Naive B cell (primary cell): ENCODE measurements at regions not wholly inside any gene's neighbourhood (a gene's known extent, or its start where the extent isn't known, plus 50 kb on each side); places are given as distances from the start of the nearest gene placed in this dataset.

Source experiments
- ATAC-seq, 2 donors: fragments of 150-1000 bp; cut with Tn5 transposase; 2 replicates each; pipeline ENCODE4 v1.10.0; 2021; ENCODE audit warnings: low read depth in 2 of 2, mild to moderate bottlenecking in 2 of 2, moderate library complexity in 2 of 2
- DNase-seq: peaks from one replicate; pipeline ENCODE4 v3.0.0; 2022
- H3K27ac Mint-ChIP-seq, 6 donors: one replicate each; pipeline ENCODE4 v1.8.0; 2020 to 2022; ENCODE audit warnings: mild to moderate bottlenecking in 6 of 6, mixed read lengths in 6 of 6, moderate library complexity in 5 of 6, inconsistent platforms in 2 of 6
- H3K27me3 Mint-ChIP-seq, 3 donors: one replicate each; pipeline ENCODE4 v1.8.0; 2021 to 2022; ENCODE audit warnings: mixed read lengths in 3 of 3, mild to moderate bottlenecking in 1 of 3
- H3K36me3 Mint-ChIP-seq, 2 donors: one replicate each; pipeline ENCODE4 v1.8.0; 2020 to 2022; ENCODE audit warnings: mixed read lengths in 2 of 2, inconsistent platforms in 1 of 2, mild to moderate bottlenecking in 1 of 2
- H3K4me1 Mint-ChIP-seq, 3 donors: one replicate each; pipeline ENCODE4 v1.8.0; 2020 to 2022; ENCODE audit warnings: mixed read lengths in 3 of 3, inconsistent platforms in 1 of 3, mild to moderate bottlenecking in 1 of 3, moderate library complexity in 1 of 3
- H3K4me3 Mint-ChIP-seq, 8 donors: one replicate each; pipeline ENCODE4 v1.8.0; 2020 to 2022; ENCODE audit warnings: mild to moderate bottlenecking in 8 of 8, mixed read lengths in 8 of 8, moderate library complexity in 8 of 8, inconsistent platforms in 2 of 8
- H3K9me3 Mint-ChIP-seq, 7 donors: one replicate each; pipeline ENCODE4 v1.8.0; 2020 to 2022; ENCODE audit warnings: mixed read lengths in 7 of 7, mild to moderate bottlenecking in 5 of 7, inconsistent platforms in 2 of 7, moderate library complexity in 1 of 7

DNA sequence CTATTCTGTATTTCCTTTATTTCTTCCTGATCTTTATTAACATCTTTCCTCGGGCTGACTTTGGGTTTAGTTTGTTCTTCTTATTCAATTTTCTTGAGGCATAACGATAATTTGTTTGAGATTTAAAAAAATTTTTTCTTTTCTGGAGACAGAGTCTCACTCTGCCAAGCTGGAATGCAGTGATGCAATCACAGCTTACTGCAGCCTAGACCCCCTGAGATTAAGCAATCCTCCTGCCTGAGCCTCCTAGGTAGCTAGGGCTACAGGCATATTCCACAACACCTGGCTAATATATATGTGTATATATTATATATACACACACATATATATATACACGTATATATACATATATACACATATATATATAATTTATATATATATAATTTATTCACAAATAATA is 540.2 kb downstream of the NXPH1 start:
- DNase-seq (no peak), ATAC-seq (no peak)
- Mint-ChIP-seq H3K9me3 (peaks cover 0 to 15% (median 4%) of the 10 kb centered on the region in 7 donors), H3K4me1 (no peaks in the 10 kb centered on the region), H3K36me3 (no peaks in the 10 kb centered on the region), H3K27me3 (no peaks in the 10 kb centered on the region), H3K4me3 (no peak overlapping the region), H3K27ac (peak overlapping the region in 1 of 6 donors; percentile 54)

DNA sequence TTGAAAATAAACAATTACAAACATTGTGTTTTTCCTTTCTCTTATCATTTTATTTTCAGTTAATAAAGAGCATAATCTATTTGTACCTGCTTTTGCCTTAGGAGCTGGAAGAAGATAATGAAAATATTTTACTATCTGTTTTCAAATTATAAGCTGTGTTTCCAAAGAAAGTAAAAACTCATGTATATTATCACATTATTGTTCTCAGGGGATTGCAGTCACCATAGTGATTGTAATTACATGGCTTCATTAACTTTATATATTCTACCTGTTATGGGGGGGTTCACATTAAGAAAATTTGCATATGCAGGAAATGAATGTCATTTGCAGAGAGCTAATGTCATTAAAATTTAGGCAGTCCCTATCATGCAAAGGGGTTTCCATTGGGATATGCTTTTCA is 542.3 kb downstream of the NXPH1 start:
- Mint-ChIP-seq H3K4me3 (no peak overlapping the region), H3K27ac (no peak overlapping the region), H3K27me3 (no peaks in the 10 kb centered on the region), H3K9me3 (peaks cover 0 to 20% (median 5%) of the 10 kb centered on the region in 7 donors), H3K4me1 (no peaks in the 10 kb centered on the region), H3K36me3 (no peaks in the 10 kb centered on the region)
- DNase-seq (no peak), ATAC-seq (no peak)

DNA sequence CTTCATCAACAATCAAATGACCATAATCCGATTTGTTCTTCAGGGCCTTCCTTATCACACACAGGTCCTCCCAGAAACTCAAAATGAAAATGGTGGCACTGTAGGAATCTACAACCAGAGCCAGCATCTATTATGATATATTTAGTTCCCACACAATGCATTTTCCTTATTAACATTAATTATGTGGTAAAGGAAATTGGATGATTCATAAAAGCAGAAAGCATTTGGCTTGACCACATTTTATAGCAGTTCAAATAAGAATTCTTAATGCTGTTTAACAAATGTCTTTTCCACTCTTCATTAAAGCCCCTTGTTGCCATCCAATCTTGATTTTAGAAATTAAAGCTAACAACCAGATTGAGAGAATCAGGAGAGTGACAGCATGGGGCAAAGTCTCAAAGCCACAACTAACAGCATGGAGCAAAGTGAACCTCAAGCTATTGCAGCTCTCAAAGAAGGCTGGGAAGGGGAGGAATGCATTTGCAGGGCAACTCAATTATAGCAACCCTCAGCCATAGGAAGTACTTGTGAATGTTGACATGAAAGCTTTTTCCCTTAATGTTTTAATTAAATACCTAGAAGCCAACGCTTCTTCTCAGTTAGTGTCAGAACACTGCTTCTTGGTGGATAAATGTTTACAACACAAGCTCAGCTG is 549.1 kb downstream of the NXPH1 start:
- DNase-seq (no peak), ATAC-seq (no peak)
- H3K27me3 Mint-ChIP-seq = no peaks in the 10 kb centered on the region
- H3K4me3 Mint-ChIP-seq = no peak overlapping the region
- peaks cover 0 to 15% (median 9%) of the 10 kb centered on the region in 7 donors for H3K9me3 Mint-ChIP-seq
- H3K27ac Mint-ChIP-seq = no peak overlapping the region
- no peaks in the 10 kb centered on the region for H3K4me1 Mint-ChIP-seq
- H3K36me3 Mint-ChIP-seq = no peaks in the 10 kb centered on the region

DNA sequence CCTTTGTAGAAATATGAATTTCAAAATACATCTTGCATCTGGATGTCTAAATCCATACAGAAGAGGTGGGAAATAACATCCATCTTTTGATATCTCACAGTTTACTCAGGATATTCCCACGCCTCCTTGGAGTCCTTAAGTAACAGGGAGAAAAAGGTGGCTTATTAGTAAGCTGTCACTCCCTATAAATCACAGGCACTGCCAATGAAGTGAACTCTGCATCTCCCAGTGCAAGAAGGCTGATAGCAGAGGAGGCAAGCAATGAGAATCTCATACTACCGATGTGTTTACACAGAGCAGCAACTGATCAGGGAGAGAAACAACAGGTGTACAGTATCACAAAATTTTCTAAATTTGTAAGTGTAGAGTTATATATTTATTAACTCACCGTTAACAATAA is 551.8 kb downstream of the NXPH1 start:
- Mint-ChIP-seq H3K27me3 (no peaks in the 10 kb centered on the region), H3K27ac (no peak overlapping the region), H3K36me3 (no peaks in the 10 kb centered on the region), H3K9me3 (peaks cover 0 to 14% (median 5%) of the 10 kb centered on the region in 7 donors), H3K4me1 (no peaks in the 10 kb centered on the region), H3K4me3 (no peak overlapping the region)
- ATAC-seq (no peak), DNase-seq (no peak)

DNA sequence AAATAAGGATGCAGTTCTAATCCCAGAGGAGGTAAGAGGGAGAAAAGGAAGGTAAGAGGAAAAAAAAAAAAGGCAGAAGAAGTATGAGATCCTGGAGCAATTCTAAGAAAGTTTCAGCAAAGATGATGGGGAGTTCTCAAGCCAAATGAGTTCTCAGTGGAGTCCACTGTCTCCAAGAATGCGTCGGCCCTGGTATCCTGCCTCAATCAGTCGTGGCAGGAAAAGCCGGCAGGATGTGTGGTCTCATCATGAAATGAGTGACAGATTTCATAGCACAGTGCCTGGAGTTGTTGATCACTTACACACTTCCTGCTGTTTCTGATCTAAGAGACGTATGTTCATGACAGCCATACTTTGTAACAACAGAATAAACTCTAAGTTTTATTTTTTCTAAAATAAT is 554.9 kb downstream of the NXPH1 start:
- ATAC-seq = no peak
- no peaks in the 10 kb centered on the region for H3K27me3 Mint-ChIP-seq
- H3K4me3 Mint-ChIP-seq = no peak overlapping the region
- no peak for DNase-seq
- no peak overlapping the region for H3K27ac Mint-ChIP-seq
- no peaks in the 10 kb centered on the region for H3K4me1 Mint-ChIP-seq
- H3K36me3 Mint-ChIP-seq = no peaks in the 10 kb centered on the region
- peaks cover 0 to 12% (median 4%) of the 10 kb centered on the region in 7 donors for H3K9me3 Mint-ChIP-seq

DNA sequence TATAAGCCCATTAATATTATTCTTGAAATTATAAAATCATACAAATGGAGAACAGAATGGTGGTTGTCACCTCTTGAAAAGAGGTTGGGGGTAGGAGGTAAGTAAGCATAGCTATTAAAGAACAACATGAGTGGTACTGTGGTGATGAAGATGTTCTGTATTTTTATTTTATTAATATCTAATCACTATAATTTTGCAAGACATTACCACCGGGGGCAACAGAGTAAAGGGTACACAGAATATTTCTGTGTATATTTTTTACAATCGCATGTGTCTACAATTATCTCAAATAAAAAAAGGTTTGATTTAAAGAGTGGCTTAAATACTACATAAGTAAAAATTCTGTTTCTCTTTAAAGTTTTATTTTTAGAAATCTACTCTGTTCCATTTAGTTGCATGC is 557.8 kb downstream of the NXPH1 start:
- Mint-ChIP-seq H3K36me3 (no peaks in the 10 kb centered on the region), H3K27ac (no peak overlapping the region), H3K4me3 (no peak overlapping the region), H3K4me1 (no peaks in the 10 kb centered on the region), H3K9me3 (peaks cover 0 to 18% (median 4%) of the 10 kb centered on the region in 7 donors), H3K27me3 (no peaks in the 10 kb centered on the region)
- DNase-seq (no peak), ATAC-seq (no peak)

DNA sequence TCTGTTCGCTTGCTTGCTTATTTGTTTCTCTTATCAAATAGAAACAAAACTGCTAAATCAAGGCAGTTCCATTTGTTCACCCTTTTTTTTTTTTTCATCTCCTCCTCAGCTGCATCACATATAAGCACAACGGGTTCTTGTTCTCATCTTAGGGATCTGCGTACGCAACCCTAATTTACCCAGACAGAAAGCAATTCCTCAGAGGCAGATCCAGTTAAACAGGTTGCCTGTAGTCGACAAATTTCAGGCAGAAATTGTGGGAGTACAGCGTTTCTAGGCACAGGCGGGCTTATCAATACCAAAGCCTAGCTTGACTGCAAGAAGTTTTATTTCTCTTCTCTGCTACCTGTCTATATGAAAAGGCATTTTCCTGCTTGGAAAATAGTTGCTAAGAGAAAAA is 565.4 kb downstream of the NXPH1 start:
- Mint-ChIP-seq H3K27ac (no peak overlapping the region), H3K4me1 (no peaks in the 10 kb centered on the region), H3K36me3 (no peaks in the 10 kb centered on the region), H3K27me3 (no peaks in the 10 kb centered on the region), H3K4me3 (no peak overlapping the region), H3K9me3 (peaks cover 0 to 11% (median 0%) of the 10 kb centered on the region in 7 donors)
- ATAC-seq (no peak), DNase-seq (no peak)

DNA sequence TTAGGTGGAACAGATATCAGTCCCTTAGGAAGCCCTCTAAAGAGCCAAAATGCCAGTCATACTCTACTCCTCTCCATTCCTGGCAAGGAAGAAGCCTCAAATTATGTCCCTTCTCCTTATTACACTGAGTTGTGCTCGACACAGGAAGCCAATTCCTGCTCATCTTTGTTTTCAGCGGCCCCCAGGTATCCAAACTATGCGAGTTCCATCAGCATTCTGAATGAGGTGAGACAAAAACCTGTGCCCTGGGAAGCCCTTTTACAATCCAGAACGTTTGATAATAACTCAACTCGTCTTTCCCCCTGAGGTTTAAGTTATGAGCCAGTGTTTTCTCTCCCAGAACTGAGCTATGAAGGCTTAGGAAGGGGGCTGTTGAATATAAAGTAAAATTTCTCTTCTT is 580.5 kb downstream of the NXPH1 start:
- peaks cover 1 to 12% (median 7%) of the 10 kb centered on the region in 7 donors for H3K9me3 Mint-ChIP-seq
- no peaks in the 10 kb centered on the region for H3K4me1 Mint-ChIP-seq
- ATAC-seq (no peak), DNase-seq (no peak)
- no peak overlapping the region for H3K27ac Mint-ChIP-seq
- no peaks in the 10 kb centered on the region for H3K27me3 Mint-ChIP-seq
- no peaks in the 10 kb centered on the region for H3K36me3 Mint-ChIP-seq
- H3K4me3 Mint-ChIP-seq = no peak overlapping the region

DNA sequence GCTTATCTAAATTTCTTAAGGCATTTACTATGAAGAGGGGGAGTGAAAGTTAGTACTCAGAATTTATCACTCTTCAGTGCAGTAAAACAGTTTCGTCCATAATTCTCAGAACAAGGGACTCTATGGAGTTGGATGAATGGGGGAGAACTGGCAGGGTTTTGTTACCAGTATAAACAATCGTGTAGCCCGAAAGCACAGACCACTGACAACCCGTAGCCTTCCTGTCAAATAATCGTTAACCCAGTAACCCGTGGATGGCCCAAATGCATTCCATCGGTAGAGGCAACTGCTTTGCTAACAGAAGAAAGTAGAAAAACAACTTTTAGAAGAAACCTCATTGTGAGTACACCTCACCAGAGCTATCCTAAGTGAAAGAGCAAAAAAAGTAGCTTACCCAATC is 583.9 kb downstream of the NXPH1 start:
- H3K27me3 Mint-ChIP-seq = no peaks in the 10 kb centered on the region
- H3K27ac Mint-ChIP-seq = no peak overlapping the region
- ATAC-seq (no peak), DNase-seq (no peak)
- peaks cover 0 to 11% (median 6%) of the 10 kb centered on the region in 7 donors for H3K9me3 Mint-ChIP-seq
- no peaks in the 10 kb centered on the region for H3K36me3 Mint-ChIP-seq
- H3K4me1 Mint-ChIP-seq = no peaks in the 10 kb centered on the region
- no peak overlapping the region for H3K4me3 Mint-ChIP-seq

- DNase-seq (no peak), ATAC-seq (no peak)
- Mint-ChIP-seq H3K36me3 (no peaks in the 10 kb centered on the region), H3K4me1 (no peaks in the 10 kb centered on the region), H3K9me3 (peaks cover 2 to 15% (median 6%) of the 10 kb centered on the region in 7 donors), H3K4me3 (no peak overlapping the region), H3K27me3 (no peaks in the 10 kb centered on the region), H3K27ac (no peak overlapping the region)
These were observed 589.0 kb downstream of the NXPH1 start for GRCh38 chr7:9022456-9022855.

DNA sequence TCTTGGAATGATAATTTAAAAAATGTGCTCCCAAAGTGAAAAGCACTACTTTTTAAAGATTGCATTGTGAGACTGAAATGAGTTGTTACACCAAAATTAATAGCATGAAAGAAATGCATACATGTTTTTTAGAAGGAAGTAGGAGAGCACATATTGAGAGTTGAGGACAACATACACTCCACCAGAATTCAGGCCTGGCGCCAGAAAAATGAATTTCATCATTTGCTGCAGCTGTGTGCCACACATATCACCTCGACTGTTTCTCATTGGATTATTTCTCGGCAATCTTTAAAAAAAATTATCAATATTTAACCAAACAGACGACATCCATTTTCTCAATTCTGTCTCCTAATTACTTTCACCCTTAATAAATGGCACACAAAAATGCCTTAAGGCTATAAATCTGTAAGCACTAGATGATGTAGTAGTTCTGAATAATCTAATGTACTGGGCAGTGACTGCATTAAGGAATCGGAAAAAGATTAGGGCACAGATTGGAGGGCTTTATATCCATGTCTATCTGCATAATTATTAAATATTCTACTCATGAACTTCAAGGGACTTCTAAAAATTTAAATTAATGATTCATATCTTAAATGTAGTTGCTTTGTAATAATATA is 590.4 kb downstream of the NXPH1 start:
- DNase-seq (no peak), ATAC-seq (no peak)
- H3K27me3 Mint-ChIP-seq = no peaks in the 10 kb centered on the region
- H3K27ac Mint-ChIP-seq = no peak overlapping the region
- no peak overlapping the region for H3K4me3 Mint-ChIP-seq
- H3K36me3 Mint-ChIP-seq = no peaks in the 10 kb centered on the region
- no peaks in the 10 kb centered on the region for H3K4me1 Mint-ChIP-seq
- peaks cover 0 to 16% (median 6%) of the 10 kb centered on the region in 7 donors for H3K9me3 Mint-ChIP-seq

- DNase-seq (no peak), ATAC-seq (no peak)
- Mint-ChIP-seq H3K4me1 (no peaks in the 10 kb centered on the region), H3K27me3 (no peaks in the 10 kb centered on the region), H3K9me3 (peaks cover 0 to 12% (median 4%) of the 10 kb centered on the region in 7 donors), H3K27ac (no peak overlapping the region), H3K36me3 (no peaks in the 10 kb centered on the region), H3K4me3 (no peak overlapping the region)
These were observed 592.7 kb downstream of the NXPH1 start for GRCh38 chr7:9026121-9026520.

DNA sequence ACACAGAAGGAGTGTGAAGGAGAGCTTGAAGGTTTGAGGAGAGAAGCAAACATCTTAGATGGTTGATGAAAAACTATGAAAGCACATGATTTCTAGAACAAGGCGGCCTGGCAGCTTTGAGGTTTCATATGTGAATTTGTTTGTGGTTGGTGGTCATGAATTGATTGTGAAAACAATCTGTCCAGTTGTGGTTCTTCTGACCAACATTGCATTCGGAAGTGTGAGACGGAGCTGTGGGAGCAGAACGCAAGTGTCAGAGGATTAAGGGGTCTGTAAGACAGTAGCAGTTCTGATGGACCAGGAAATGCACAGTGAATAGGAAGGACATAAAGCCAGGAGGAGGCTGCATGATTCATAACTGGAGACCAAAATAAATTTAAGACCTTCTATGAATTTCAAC is 594.6 kb downstream of the NXPH1 start:
- Mint-ChIP-seq H3K4me3 (no peak overlapping the region), H3K36me3 (no peaks in the 10 kb centered on the region), H3K27me3 (no peaks in the 10 kb centered on the region), H3K9me3 (peaks cover 0 to 12% (median 4%) of the 10 kb centered on the region in 7 donors), H3K27ac (no peak overlapping the region), H3K4me1 (no peaks in the 10 kb centered on the region)
- ATAC-seq (no peak), DNase-seq (no peak)

DNA sequence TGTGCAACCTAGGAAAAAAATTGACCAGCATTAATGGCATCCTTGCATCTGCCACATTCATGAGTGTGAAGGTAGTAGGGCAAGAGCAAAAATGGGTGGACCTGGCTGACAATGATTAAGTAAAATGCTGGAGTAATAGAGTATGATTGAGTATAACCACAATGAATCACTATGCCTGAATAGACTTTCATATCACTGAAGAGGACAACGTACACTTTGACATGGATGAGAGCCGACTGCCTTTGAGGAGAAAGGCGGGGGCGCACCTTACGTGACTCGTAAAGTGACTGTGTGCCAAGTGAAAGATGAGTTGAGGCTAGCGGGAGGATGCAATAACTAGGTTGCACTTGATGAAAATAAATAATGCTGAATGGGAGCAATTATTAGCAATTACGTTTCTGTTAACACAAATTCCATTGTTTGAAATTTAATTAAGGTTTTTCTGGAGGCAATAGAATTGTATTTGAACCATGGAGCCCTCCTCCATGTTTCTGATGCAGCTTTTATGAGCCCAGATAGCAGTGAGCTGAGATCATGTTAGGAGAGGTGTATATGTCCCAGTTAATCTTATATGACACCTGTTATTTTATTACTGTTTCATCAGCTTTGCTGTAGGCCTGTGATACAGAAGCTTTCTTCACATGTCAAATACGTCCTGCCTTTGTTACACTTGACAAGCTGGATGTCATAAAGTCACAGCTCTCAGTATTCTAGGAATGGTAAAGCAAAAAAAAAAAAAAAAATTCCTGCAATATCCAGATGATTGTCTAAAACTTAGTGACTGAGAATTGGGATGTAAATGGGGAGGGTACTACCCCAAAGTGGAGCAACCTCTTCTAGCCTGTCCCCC is 596.5 kb downstream of the NXPH1 start:
- ATAC-seq (no peak), DNase-seq (no peak)
- no peaks in the 10 kb centered on the region for H3K4me1 Mint-ChIP-seq
- peaks cover 0 to 13% (median 5%) of the 10 kb centered on the region in 7 donors for H3K9me3 Mint-ChIP-seq
- H3K4me3 Mint-ChIP-seq = no peak overlapping the region
- no peaks in the 10 kb centered on the region for H3K36me3 Mint-ChIP-seq
- no peak overlapping the region for H3K27ac Mint-ChIP-seq
- H3K27me3 Mint-ChIP-seq = no peaks in the 10 kb centered on the region
